ENCODE measurements at regions not wholly inside any gene's neighbourhood (a gene's known extent, or its start where the extent isn't known, plus 50 kb on each side); places are given as distances from the start of the nearest gene placed in this dataset.

GRCh38 chr20:21874921-21875320 lies 169.5 kb downstream of the PAX1 start:
- TF ChIP-seq CTCF (IDR thresholded peaks at IDR 0.05), result no peak
- no peaks in the 10 kb centered on the region for H3K4me1 ChIP-seq (ENCODE audit: control insufficient read depth in 1 of 2, insufficient read depth in 1 of 2, low read depth in 1 of 2, low read length in 1 of 2)
- no peak overlapping the region for H3K4me3 ChIP-seq (ENCODE audit: low read depth in 1 of 2, low read length in 1 of 2)
- no peaks in the 10 kb centered on the region for H3K9me3 ChIP-seq
- no peaks in the 10 kb centered on the region for H3K27me3 ChIP-seq
- no peaks in the 10 kb centered on the region for H3K36me3 ChIP-seq
- no peak overlapping the region for H3K27ac ChIP-seq

GRCh38 chr20:21874127-21874526 lies 168.7 kb downstream of the PAX1 start:
- Histone ChIP-seq H3K27ac (no peak overlapping the region), H3K36me3 (no peaks in the 10 kb centered on the region), H3K9me3 (no peaks in the 10 kb centered on the region), H3K27me3 (no peaks in the 10 kb centered on the region), H3K4me1 (ENCODE audit: control insufficient read depth in 1 of 2, insufficient read depth in 1 of 2, low read depth in 1 of 2, low read length in 1 of 2) (no peaks in the 10 kb centered on the region), H3K4me3 (ENCODE audit: low read depth in 1 of 2, low read length in 1 of 2) (no peak overlapping the region)
- TF ChIP-seq CTCF (IDR thresholded peaks at IDR 0.05), result no peak

- Histone ChIP-seq H3K27me3 (no peaks in the 10 kb centered on the region), H3K9me3 (no peaks in the 10 kb centered on the region), H3K36me3 (no peaks in the 10 kb centered on the region), H3K4me3 (ENCODE audit: low read depth in 1 of 2, low read length in 1 of 2) (no peak overlapping the region), H3K4me1 (ENCODE audit: control insufficient read depth in 1 of 2, insufficient read depth in 1 of 2, low read depth in 1 of 2, low read length in 1 of 2) (no peaks in the 10 kb centered on the region), H3K27ac (no peak overlapping the region)
- TF ChIP-seq CTCF (IDR thresholded peaks at IDR 0.05), result no peak
Observed at GRCh38 chr20:21873291-21873690, 167.8 kb downstream of the PAX1 start.

- H3K36me3 ChIP-seq, result no peaks in the 10 kb centered on the region
- H3K27me3 ChIP-seq, result no peaks in the 10 kb centered on the region
- no peak overlapping the region for H3K27ac ChIP-seq
- no peaks in the 10 kb centered on the region for H3K9me3 ChIP-seq
- H3K4me1 ChIP-seq (ENCODE audit: control insufficient read depth in 1 of 2, insufficient read depth in 1 of 2, low read depth in 1 of 2, low read length in 1 of 2), result no peaks in the 10 kb centered on the region
- H3K4me3 ChIP-seq (ENCODE audit: low read depth in 1 of 2, low read length in 1 of 2), result no peak overlapping the region
- TF ChIP-seq CTCF (IDR thresholded peaks at IDR 0.05), result no peak
Observed at GRCh38 chr20:21867811-21868210, 162.3 kb downstream of the PAX1 start.

GRCh38 chr20:21867353-21867752 lies 161.9 kb downstream of the PAX1 start:
- TF ChIP-seq CTCF (IDR thresholded peaks at IDR 0.05), result no peak
- H3K27ac ChIP-seq, result no peak overlapping the region
- H3K27me3 ChIP-seq, result no peaks in the 10 kb centered on the region
- no peak overlapping the region for H3K4me3 ChIP-seq (ENCODE audit: low read depth in 1 of 2, low read length in 1 of 2)
- H3K9me3 ChIP-seq, result no peaks in the 10 kb centered on the region
- H3K36me3 ChIP-seq, result no peaks in the 10 kb centered on the region
- no peaks in the 10 kb centered on the region for H3K4me1 ChIP-seq (ENCODE audit: control insufficient read depth in 1 of 2, insufficient read depth in 1 of 2, low read depth in 1 of 2, low read length in 1 of 2)

GRCh38 chr20:21862956-21863355 lies 157.5 kb downstream of the PAX1 start:
- no peak for TF ChIP-seq CTCF (IDR thresholded peaks at IDR 0.05)
- Histone ChIP-seq H3K4me3 (ENCODE audit: low read depth in 1 of 2, low read length in 1 of 2) (no peak overlapping the region), H3K4me1 (ENCODE audit: control insufficient read depth in 1 of 2, insufficient read depth in 1 of 2, low read depth in 1 of 2, low read length in 1 of 2) (no peaks in the 10 kb centered on the region), H3K9me3 (no peaks in the 10 kb centered on the region), H3K27me3 (no peaks in the 10 kb centered on the region), H3K27ac (no peak overlapping the region), H3K36me3 (no peaks in the 10 kb centered on the region)

Measured in neutrophil (primary cell).